Gastrocnemius medialis (tissue), 4 donors: ENCODE measurements at regions not wholly inside any gene's neighbourhood (a gene's known extent, or its start where the extent isn't known, plus 50 kb on each side); places are given as distances from the start of the nearest gene placed in this dataset.

Experiments used
- CTCF ChIP-seq, 5 experiments: fragments of 450-650 bp in 3 of 5; fragments of 200-600 bp in 2 of 5; sonication (generic) in 2 of 5; IDR thresholded peaks in 4 of 5; conservative IDR thresholded peaks in 1 of 5; 1 replicate in 4 of 5; 2 replicates in 1 of 5; pipeline ENCODE4 v1.5.1; 2016 to 2019; ENCODE audit warnings: antibody characterized with exemption in 5 of 5, mild to moderate bottlenecking in 3 of 5, moderate library complexity in 3 of 5
- POLR2A ChIP-seq, 2 donors: fragments of 450-650 bp; IDR thresholded peaks; one replicate each; pipeline ENCODE4 v1.6.1; 2017; ENCODE audit warnings: antibody characterized with exemption in 2 of 2, mild to moderate bottlenecking in 2 of 2, moderate library complexity in 2 of 2

GRCh38 chr11:92775003-92775676, 194.3 kb upstream of the MTNR1B start:
- TF ChIP-seq POLR2A (IDR thresholded peaks at IDR 0.05) (no peak), CTCF (IDR thresholded peaks at IDR 0.05 in 4 of 5, conservative IDR thresholded peaks at IDR 0.05 in 1 of 5) (no peak)
